C4-2B (cell line): ENCODE measurements at regions not wholly inside any gene's neighbourhood (a gene's known extent, or its start where the extent isn't known, plus 50 kb on each side); places are given as distances from the start of the nearest gene placed in this dataset.

Experiments
- CTCF ChIP-seq: fragments of 450-650 bp; conservative IDR thresholded peaks from 2 replicates; pipeline ENCODE4 v1.5.1; 2017; ENCODE audit warnings: mild to moderate bottlenecking
- ZFX ChIP-seq: fragments of 450-650 bp; IDR thresholded peaks from 2 replicates; pipeline ENCODE4 v1.6.1; 2017

- TF ChIP-seq ZFX (no peak), CTCF (no peak)
These were observed 148.8 kb upstream of the NPY start for GRCh38 chr7:24135003-24135817.
